ENCODE measurements at regions not wholly inside any gene's neighbourhood (a gene's known extent, or its start where the extent isn't known, plus 50 kb on each side); places are given as distances from the start of the nearest gene placed in this dataset.
"Not testable (repeated sequence)": the region's sequence is repeated elsewhere in the genome, so short reads cannot be mapped to it uniquely, and the experiment has no call there.

GRCh38 chr6:113366505-113366904 lies 490.6 kb upstream of the MARCKS start:
- DNase-seq (ENCODE audit: low read depth in 2 of 2), result no peak

- DNase-seq (ENCODE audit: low read depth in 2 of 2), result no peak
Observed at GRCh38 chr6:113370508-113371502, 486.3 kb upstream of the MARCKS start.

- DNase-seq (ENCODE audit: low read depth in 2 of 2), result not testable (repeated sequence)
Observed at GRCh38 chr6:113375466-113375865, 481.7 kb upstream of the MARCKS start.

GRCh38 chr6:113375950-113376846 lies 480.9 kb upstream of the MARCKS start:
- no peak for DNase-seq (ENCODE audit: low read depth in 2 of 2)

- DNase-seq (ENCODE audit: low read depth in 2 of 2), result no peak
Observed at GRCh38 chr6:113376847-113377165, 480.3 kb upstream of the MARCKS start.

GRCh38 chr6:113377362-113377942 lies 479.7 kb upstream of the MARCKS start:
- no peak for DNase-seq (ENCODE audit: low read depth in 2 of 2)

- DNase-seq (ENCODE audit: low read depth in 2 of 2), result no peak
Observed at GRCh38 chr6:113380591-113380990, 476.6 kb upstream of the MARCKS start.

GRCh38 chr6:113381232-113381631 lies 475.9 kb upstream of the MARCKS start:
- no peak for DNase-seq (ENCODE audit: low read depth in 2 of 2)

- no peak for DNase-seq (ENCODE audit: low read depth in 2 of 2)
Observed at GRCh38 chr6:113381959-113382358, 475.2 kb upstream of the MARCKS start.

- DNase-seq (ENCODE audit: low read depth in 2 of 2), result no peak
Observed at GRCh38 chr6:113383701-113384100, 473.4 kb upstream of the MARCKS start.

- no peak for DNase-seq (ENCODE audit: low read depth in 2 of 2)
Observed at GRCh38 chr6:113385020-113385431, 472.1 kb upstream of the MARCKS start.

- no peak for DNase-seq (ENCODE audit: low read depth in 2 of 2)
Observed at GRCh38 chr6:113388996-113389395, 468.1 kb upstream of the MARCKS start.

- DNase-seq (ENCODE audit: low read depth in 2 of 2), result no peak
Observed at GRCh38 chr6:113392551-113393055, 464.5 kb upstream of the MARCKS start.

GRCh38 chr6:113394216-113394615 lies 462.9 kb upstream of the MARCKS start:
- DNase-seq (ENCODE audit: low read depth in 2 of 2), result no peak

GRCh38 chr6:113394729-113395128 lies 462.4 kb upstream of the MARCKS start:
- no peak for DNase-seq (ENCODE audit: low read depth in 2 of 2)

- no peak for DNase-seq (ENCODE audit: low read depth in 2 of 2)
Observed at GRCh38 chr6:113396730-113397129, 460.4 kb upstream of the MARCKS start.

GRCh38 chr6:113397236-113397635 lies 459.9 kb upstream of the MARCKS start:
- DNase-seq (ENCODE audit: low read depth in 2 of 2), result no peak

GRCh38 chr6:113401231-113401630 lies 455.9 kb upstream of the MARCKS start:
- DNase-seq (ENCODE audit: low read depth in 2 of 2), result no peak

- no peak for DNase-seq (ENCODE audit: low read depth in 2 of 2)
Observed at GRCh38 chr6:113402544-113402943, 454.6 kb upstream of the MARCKS start.

- DNase-seq (ENCODE audit: low read depth in 2 of 2), result no peak
Observed at GRCh38 chr6:113403966-113404595, 453.1 kb upstream of the MARCKS start.

GRCh38 chr6:113405326-113406047 lies 451.7 kb upstream of the MARCKS start:
- DNase-seq (ENCODE audit: low read depth in 2 of 2), result no peak
